HL-60 (cell line): ENCODE measurements at regions not wholly inside any gene's neighbourhood (a gene's known extent, or its start where the extent isn't known, plus 50 kb on each side); places are given as distances from the start of the nearest gene placed in this dataset.

Experiments
- DNase-seq, 2 experiments: peaks; one replicate each; pipeline ENCODE4 v3.0.0-alpha.2; 2010 to 2020; ENCODE audit warnings: low read depth in 1 of 2, low spot score in 1 of 2
- H3K27ac ChIP-seq: fragments of 250-450 bp; sonication (Bioruptor Pico); replicated peaks from 2 replicates; pipeline ENCODE4 v1.5.1; 2020; ENCODE audit warnings: mild to moderate bottlenecking, moderate library complexity
- H3K27me3 ChIP-seq: fragments of 250-450 bp; sonication (Bioruptor Pico); 2 replicates; pipeline ENCODE4 v1.5.1; 2021; ENCODE audit warnings: mild to moderate bottlenecking, moderate library complexity; ENCODE audit not compliant: insufficient read depth, poor library complexity, severe bottlenecking
- H3K4me3 ChIP-seq: replicated peaks from 2 replicates; pipeline ENCODE4 v1.5.1; 2011; ENCODE audit warnings: mild to moderate bottlenecking, control low read depth, low read length; ENCODE audit not compliant: insufficient read depth
- GABPA ChIP-seq: IDR thresholded peaks from 2 replicates; pipeline ENCODE4 v1.6.1; 2012; ENCODE audit warnings: low read depth
- POLR2AphosphoS5 ChIP-seq: IDR thresholded peaks from 2 replicates; pipeline ENCODE4 v1.6.1; 2012; ENCODE audit warnings: low read depth
- SPI1 ChIP-seq: IDR thresholded peaks from 2 replicates; pipeline ENCODE4 v1.6.1; 2012; ENCODE audit warnings: low read depth, mild to moderate bottlenecking, borderline replicate concordance
- TF ChIP-seq, protein P1 (sequence below): IDR thresholded peaks from 2 replicates; pipeline ENCODE4 v1.6.1; 2012; ENCODE audit warnings: low read depth; ENCODE audit not compliant: insufficient replicate concordance
- TF ChIP-seq, protein P2 (sequence below): IDR thresholded peaks from one replicate; pipeline ENCODE4 v1.5.1; 2011; ENCODE audit warnings: low read length, control low read depth, inconsistent platforms; ENCODE audit not compliant: insufficient read depth

DNA sequence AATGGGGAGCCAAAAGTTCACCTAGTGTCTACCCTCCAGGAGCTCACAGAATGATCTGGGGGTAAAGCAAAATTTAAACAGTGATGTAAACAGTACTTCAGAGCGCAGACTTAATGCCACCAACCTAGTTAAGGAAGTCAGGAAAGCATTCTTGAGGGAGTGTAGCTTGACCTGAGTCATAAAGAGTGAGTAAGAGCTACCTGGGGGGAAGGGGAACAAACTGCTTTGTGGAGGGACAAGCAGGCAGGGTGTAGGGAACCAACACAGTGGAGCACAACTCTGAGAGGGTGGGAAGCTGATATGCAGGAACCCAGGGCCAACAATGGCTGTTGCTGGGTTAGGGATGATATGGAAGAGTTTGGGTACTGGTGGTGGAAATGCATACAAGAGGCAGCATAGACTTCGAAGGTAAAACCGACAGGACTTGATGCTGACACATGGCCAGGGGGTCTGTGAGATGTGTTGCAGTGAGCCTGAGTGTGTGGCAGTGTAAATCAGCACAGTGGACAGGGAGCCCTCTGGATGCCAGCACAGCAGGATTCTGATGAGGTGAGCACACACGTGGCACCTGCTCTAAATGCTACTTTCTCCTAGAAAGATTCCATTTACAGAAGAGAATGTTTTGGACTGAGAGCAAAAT lies 58.3 kb upstream of the CYP2D6 start:
- H3K4me3 ChIP-seq, result no peak overlapping the region
- DNase-seq, result peak; percentile 16 to 20
- TF ChIP-seq SPI1 (no peak), GABPA (no peak), POLR2AphosphoS5 (no peak)
- TF ChIP-seq, protein P1, sequence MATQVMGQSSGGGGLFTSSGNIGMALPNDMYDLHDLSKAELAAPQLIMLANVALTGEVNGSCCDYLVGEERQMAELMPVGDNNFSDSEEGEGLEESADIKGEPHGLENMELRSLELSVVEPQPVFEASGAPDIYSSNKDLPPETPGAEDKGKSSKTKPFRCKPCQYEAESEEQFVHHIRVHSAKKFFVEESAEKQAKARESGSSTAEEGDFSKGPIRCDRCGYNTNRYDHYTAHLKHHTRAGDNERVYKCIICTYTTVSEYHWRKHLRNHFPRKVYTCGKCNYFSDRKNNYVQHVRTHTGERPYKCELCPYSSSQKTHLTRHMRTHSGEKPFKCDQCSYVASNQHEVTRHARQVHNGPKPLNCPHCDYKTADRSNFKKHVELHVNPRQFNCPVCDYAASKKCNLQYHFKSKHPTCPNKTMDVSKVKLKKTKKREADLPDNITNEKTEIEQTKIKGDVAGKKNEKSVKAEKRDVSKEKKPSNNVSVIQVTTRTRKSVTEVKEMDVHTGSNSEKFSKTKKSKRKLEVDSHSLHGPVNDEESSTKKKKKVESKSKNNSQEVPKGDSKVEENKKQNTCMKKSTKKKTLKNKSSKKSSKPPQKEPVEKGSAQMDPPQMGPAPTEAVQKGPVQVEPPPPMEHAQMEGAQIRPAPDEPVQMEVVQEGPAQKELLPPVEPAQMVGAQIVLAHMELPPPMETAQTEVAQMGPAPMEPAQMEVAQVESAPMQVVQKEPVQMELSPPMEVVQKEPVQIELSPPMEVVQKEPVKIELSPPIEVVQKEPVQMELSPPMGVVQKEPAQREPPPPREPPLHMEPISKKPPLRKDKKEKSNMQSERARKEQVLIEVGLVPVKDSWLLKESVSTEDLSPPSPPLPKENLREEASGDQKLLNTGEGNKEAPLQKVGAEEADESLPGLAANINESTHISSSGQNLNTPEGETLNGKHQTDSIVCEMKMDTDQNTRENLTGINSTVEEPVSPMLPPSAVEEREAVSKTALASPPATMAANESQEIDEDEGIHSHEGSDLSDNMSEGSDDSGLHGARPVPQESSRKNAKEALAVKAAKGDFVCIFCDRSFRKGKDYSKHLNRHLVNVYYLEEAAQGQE, result no peak
- TF ChIP-seq, protein P2, sequence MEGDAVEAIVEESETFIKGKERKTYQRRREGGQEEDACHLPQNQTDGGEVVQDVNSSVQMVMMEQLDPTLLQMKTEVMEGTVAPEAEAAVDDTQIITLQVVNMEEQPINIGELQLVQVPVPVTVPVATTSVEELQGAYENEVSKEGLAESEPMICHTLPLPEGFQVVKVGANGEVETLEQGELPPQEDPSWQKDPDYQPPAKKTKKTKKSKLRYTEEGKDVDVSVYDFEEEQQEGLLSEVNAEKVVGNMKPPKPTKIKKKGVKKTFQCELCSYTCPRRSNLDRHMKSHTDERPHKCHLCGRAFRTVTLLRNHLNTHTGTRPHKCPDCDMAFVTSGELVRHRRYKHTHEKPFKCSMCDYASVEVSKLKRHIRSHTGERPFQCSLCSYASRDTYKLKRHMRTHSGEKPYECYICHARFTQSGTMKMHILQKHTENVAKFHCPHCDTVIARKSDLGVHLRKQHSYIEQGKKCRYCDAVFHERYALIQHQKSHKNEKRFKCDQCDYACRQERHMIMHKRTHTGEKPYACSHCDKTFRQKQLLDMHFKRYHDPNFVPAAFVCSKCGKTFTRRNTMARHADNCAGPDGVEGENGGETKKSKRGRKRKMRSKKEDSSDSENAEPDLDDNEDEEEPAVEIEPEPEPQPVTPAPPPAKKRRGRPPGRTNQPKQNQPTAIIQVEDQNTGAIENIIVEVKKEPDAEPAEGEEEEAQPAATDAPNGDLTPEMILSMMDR, result no peak
- H3K27ac ChIP-seq, result no peak overlapping the region
- H3K27me3 ChIP-seq, result no peaks in the 10 kb centered on the region

DNA sequence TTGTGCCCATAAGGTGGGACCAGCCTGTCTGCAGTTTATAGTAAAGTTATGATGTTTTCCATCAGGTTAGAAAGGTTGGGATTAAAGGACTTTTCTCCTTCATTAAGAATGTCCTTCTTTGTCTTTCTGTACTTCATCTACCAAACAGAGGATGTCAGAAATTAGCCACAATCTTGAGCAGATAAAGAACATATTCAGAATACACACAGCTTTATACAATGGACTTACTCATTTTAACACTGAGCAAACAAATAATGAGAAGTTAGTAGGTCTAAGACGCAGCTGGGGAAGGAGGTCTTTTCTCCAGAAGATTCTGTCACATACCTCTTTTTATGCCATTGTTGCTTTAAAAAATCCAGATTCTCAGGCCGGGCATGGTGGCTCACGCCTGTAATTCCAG lies 57.0 kb upstream of the CYP2D6 start:
- Histone ChIP-seq H3K27ac (no peak overlapping the region), H3K27me3 (no peaks in the 10 kb centered on the region), H3K4me3 (no peak overlapping the region)
- no peak for DNase-seq
- TF ChIP-seq SPI1 (no peak), POLR2AphosphoS5 (no peak), GABPA (no peak)
- TF ChIP-seq, protein P1, result no peak
- TF ChIP-seq, protein P2, result no peak

DNA sequence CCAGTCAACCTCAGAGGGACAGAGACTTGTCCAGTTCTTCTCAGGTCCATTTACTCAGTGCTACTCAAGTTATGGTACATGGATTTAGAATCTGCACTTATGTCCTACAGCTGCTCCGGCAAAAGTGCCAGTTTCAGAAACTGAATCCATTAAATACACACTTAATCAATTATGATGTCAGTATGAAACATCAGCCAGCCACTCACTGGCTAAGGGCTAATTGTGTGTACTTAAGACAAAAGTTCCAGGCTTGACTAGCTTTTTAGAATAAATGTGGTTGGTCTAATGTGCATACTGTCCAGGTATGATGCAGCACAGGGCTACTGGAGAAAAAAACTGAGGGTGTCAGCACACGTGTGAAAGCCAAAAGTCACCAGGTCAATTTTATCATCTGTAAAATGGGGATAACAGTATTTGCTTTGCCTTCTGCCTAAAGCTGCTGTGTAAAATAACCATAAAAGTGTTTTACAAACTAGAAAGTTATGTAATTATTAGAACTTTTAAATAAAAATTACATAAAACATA lies 55.4 kb upstream of the CYP2D6 start:
- DNase-seq, result no peak
- no peak overlapping the region for H3K4me3 ChIP-seq
- no peaks in the 10 kb centered on the region for H3K27me3 ChIP-seq
- H3K27ac ChIP-seq, result no peak overlapping the region
- no peak for TF ChIP-seq SPI1
- TF ChIP-seq, protein P1, result no peak
- no peak for TF ChIP-seq GABPA
- TF ChIP-seq POLR2AphosphoS5, result no peak
- TF ChIP-seq, protein P2, result no peak
